HCT116 (cell line): ENCODE measurements at regions not wholly inside any gene's neighbourhood (a gene's known extent, or its start where the extent isn't known, plus 50 kb on each side); places are given as distances from the start of the nearest gene placed in this dataset.

ENCODE experiments used
- ATAC-seq: fragments of 200-7000 bp; cut with Tn5 transposase; 2 replicates; pipeline ENCODE4 v1.9.1; 2020; ENCODE audit warnings: mild to moderate bottlenecking, moderate library complexity
- BruUV-seq: library from RNA; stranded (reverse); fragments of 400-500 nt; replicated peaks from 2 replicates; lab custom pipeline; 2021; lab: Mats Ljungman, UMichigan
- CTCF ChIA-PET: fragments of 300-600 bp; sonication (Branson Sonifier 250); formaldehyde crosslinking; loops from one replicate; lab custom pipeline; 2021; ENCODE audit warnings: antibody characterized with exemption; lab: Charles Lee
- POLR2A ChIA-PET: fragments of 300-600, 350-600 bp; sonication (Branson Sonifier 250); formaldehyde crosslinking; loops from one replicate; lab custom pipeline; 2021; ENCODE audit warnings: antibody characterized with exemption; lab: Charles Lee
- RAD21 ChIA-PET, 2 experiments: fragments of 300-600 bp; sonication (Branson Sonifier 250); formaldehyde crosslinking; loops; one replicate each; lab custom pipeline; 2023; ENCODE audit warnings: low total read pairs in 2 of 2; ENCODE audit not compliant: uncharacterized antibody in 2 of 2, unreplicated experiment in 2 of 2, low non-redundant PET in 1 of 2; lab: Charles Lee
- DNase-seq: peaks from one replicate; pipeline ENCODE4 v3.0.0-alpha.2; 2010; ENCODE audit warnings: low read depth, low spot score
- H2AFZ ChIP-seq: fragments of 200-600 bp; shearing (Covaris generic), sonication (generic); 2 replicates; pipeline ENCODE4 v1.6.1; 2017; ENCODE audit warnings: low read depth, mixed run types, mixed read lengths, antibody characterized with exemption, low read length; ENCODE audit not compliant: poor library complexity, severe bottlenecking
- H3K27ac ChIP-seq: 2 replicates; pipeline ENCODE4 v1.5.1; 2012; ENCODE audit warnings: low read depth, low read length
- H3K27me3 ChIP-seq: fragments of 200-600 bp; sonication (generic); 2 replicates; pipeline ENCODE4 v1.6.1; 2016; ENCODE audit warnings: mixed run types, low read length, mixed read lengths; ENCODE audit not compliant: insufficient read depth
- H3K36me3 ChIP-seq, 2 experiments: fragments of 200-500 bp in 1 of 2; fragments of 200-600 bp in 1 of 2; sonication (Bioruptor generic) in 1 of 2; sonication (generic) in 1 of 2; 2 replicates each; pipeline versions ENCODE4 v1.5.1 to v1.6.1; 2014 to 2016; ENCODE audit warnings: low read length in 2 of 2, inconsistent platforms in 1 of 2, mixed read lengths in 1 of 2, mixed run types in 1 of 2; ENCODE audit not compliant: insufficient read depth in 2 of 2, control insufficient read depth in 1 of 2
- H3K4me1 ChIP-seq, 2 experiments: fragments of 200-600 bp in 1 of 2; sonication (generic) in 1 of 2; 2 replicates each; pipeline versions ENCODE4 v1.5.1 to v1.6.1; 2012 to 2017; ENCODE audit warnings: low read length in 2 of 2, inconsistent platforms in 1 of 2, mild to moderate bottlenecking in 1 of 2, mixed read lengths in 1 of 2, mixed run types in 1 of 2, moderate library complexity in 1 of 2; ENCODE audit not compliant: insufficient read depth in 2 of 2, control insufficient read depth in 1 of 2
- H3K4me2 ChIP-seq: fragments of 200-600 bp; sonication (generic); 2 replicates; pipeline ENCODE4 v1.6.1; 2017; ENCODE audit warnings: mixed run types, low read length, mixed read lengths
- H3K4me3 ChIP-seq, 2 experiments: fragments of 200-600 bp in 1 of 2; sonication (generic) in 1 of 2; replicated peaks in 1 of 2; 2 replicates each; pipeline ENCODE4 v1.5.1; 2011 to 2016; ENCODE audit warnings: low read length in 2 of 2, control low read depth in 1 of 2, low read depth in 1 of 2, mild to moderate bottlenecking in 1 of 2, mixed read lengths in 1 of 2, mixed run types in 1 of 2
- H3K79me2 ChIP-seq: fragments of 200-600 bp; sonication (generic); 2 replicates; pipeline ENCODE4 v1.6.1; 2017; ENCODE audit warnings: mild to moderate bottlenecking, mixed run types, low read length, moderate library complexity, mixed read lengths; ENCODE audit not compliant: insufficient read depth
- H3K9ac ChIP-seq: fragments of 200-600 bp; sonication (generic); 2 replicates; pipeline ENCODE4 v1.6.1; 2016; ENCODE audit warnings: low read length, mixed read lengths
- H3K9me2 ChIP-seq: fragments of 200-600 bp; sonication (generic), shearing (Covaris generic); 2 replicates; pipeline ENCODE4 v1.6.1; 2017; ENCODE audit warnings: mixed run types, mild to moderate bottlenecking, moderate library complexity; ENCODE audit not compliant: insufficient read depth
- H3K9me3 ChIP-seq, 2 experiments: fragments of 200-500 bp in 1 of 2; fragments of 200-600 bp in 1 of 2; sonication (Bioruptor generic) in 1 of 2; sonication (generic) in 1 of 2; 2 replicates each; pipeline ENCODE4 v1.6.1; 2014 to 2017; ENCODE audit warnings: low read length in 2 of 2, mixed read lengths in 2 of 2, inconsistent platforms in 1 of 2, low read depth in 1 of 2, mild to moderate bottlenecking in 1 of 2, mixed run types in 1 of 2, moderate library complexity in 1 of 2; ENCODE audit not compliant: control insufficient read depth in 1 of 2, insufficient read depth in 1 of 2
- H4K20me1 ChIP-seq: fragments of 200-600 bp; sonication (generic), shearing (Covaris generic); 2 replicates; pipeline ENCODE4 v1.6.1; 2017; ENCODE audit warnings: mixed run types, mild to moderate bottlenecking, moderate library complexity; ENCODE audit not compliant: insufficient read depth
- CBX3 ChIP-seq: IDR thresholded peaks from 2 replicates; pipeline ENCODE4 v1.6.1; 2012; ENCODE audit warnings: low read depth
- CEBPB ChIP-seq: IDR thresholded peaks from 2 replicates; pipeline ENCODE4 v1.6.1; 2012; ENCODE audit warnings: low read depth
- ELF1 ChIP-seq: IDR thresholded peaks from 2 replicates; pipeline ENCODE4 v1.6.1; 2012; ENCODE audit warnings: low read depth, borderline replicate concordance
- EZH2 ChIP-seq: fragments of 200-600 bp; sonication (generic); IDR thresholded peaks from 2 replicates; pipeline ENCODE4 v1.6.1; 2017; ENCODE audit warnings: antibody characterized with exemption, mixed run types
- EZH2phosphoT487 ChIP-seq: fragments of 200-600 bp; IDR thresholded peaks from 2 replicates; pipeline ENCODE4 v1.6.1; 2018; ENCODE audit warnings: antibody characterized with exemption, borderline replicate concordance
- FOSL1 ChIP-seq: IDR thresholded peaks from 2 replicates; pipeline ENCODE4 v1.6.1; 2012; ENCODE audit warnings: low read depth
- POLR2A ChIP-seq: IDR thresholded peaks from 2 replicates; pipeline ENCODE4 v1.7.0; 2011; ENCODE audit warnings: borderline replicate concordance; ENCODE audit not compliant: insufficient read depth, insufficient read length; ENCODE audit errors: extremely low read depth
- POLR2AphosphoS5 ChIP-seq: IDR thresholded peaks from 2 replicates; pipeline ENCODE4 v1.6.1; 2011; ENCODE audit warnings: mild to moderate bottlenecking, low read depth, low read length, moderate library complexity
- RAD21 ChIP-seq: IDR thresholded peaks from 2 replicates; pipeline ENCODE4 v1.6.1; 2012; ENCODE audit warnings: low read depth, mild to moderate bottlenecking
- SIN3A ChIP-seq: IDR thresholded peaks from 2 replicates; pipeline ENCODE4 v1.6.1; 2012; ENCODE audit warnings: low read depth
- SP1 ChIP-seq: IDR thresholded peaks from 2 replicates; pipeline ENCODE4 v1.6.1; 2012; ENCODE audit warnings: low read depth
- SRF ChIP-seq: IDR thresholded peaks from 2 replicates; pipeline ENCODE4 v1.6.1; 2012; ENCODE audit warnings: low read depth
- intact Hi-C: fragments of 100-400 bp; cut with micrococcal nuclease; formaldehyde crosslinking; loops from 2 replicates; pipeline ENCODE4 v1.10.0; 2022
- TF ChIP-seq, protein P1 (sequence below): IDR thresholded peaks from 2 replicates; pipeline ENCODE4 v1.6.1; 2011; ENCODE audit warnings: mild to moderate bottlenecking, low read length, moderate library complexity; ENCODE audit not compliant: insufficient replicate concordance; ENCODE audit errors: extremely low read depth
- TF ChIP-seq, protein P2 (sequence below), 3 experiments: fragments of 200-600 bp in 1 of 3; sonication (generic) in 1 of 3; IDR thresholded peaks in 2 of 3; conservative IDR thresholded peaks in 1 of 3; 2 replicates each; pipeline ENCODE4 v1.5.1; 2012 to 2017; ENCODE audit warnings: low read depth in 2 of 3, low read length in 2 of 3, antibody characterized with exemption in 1 of 3, borderline replicate concordance in 1 of 3, control low read depth in 1 of 3, mild to moderate bottlenecking in 1 of 3, mixed read lengths in 1 of 3, mixed run types in 1 of 3, moderate library complexity in 1 of 3; ENCODE audit not compliant: insufficient read depth in 1 of 3
- TF ChIP-seq, protein P3 (sequence below): IDR thresholded peaks from 2 replicates; pipeline ENCODE4 v1.6.1; 2012
- TF ChIP-seq, protein P4 (sequence below): IDR thresholded peaks from 2 replicates; pipeline ENCODE4 v1.6.1; 2012

DNA sequence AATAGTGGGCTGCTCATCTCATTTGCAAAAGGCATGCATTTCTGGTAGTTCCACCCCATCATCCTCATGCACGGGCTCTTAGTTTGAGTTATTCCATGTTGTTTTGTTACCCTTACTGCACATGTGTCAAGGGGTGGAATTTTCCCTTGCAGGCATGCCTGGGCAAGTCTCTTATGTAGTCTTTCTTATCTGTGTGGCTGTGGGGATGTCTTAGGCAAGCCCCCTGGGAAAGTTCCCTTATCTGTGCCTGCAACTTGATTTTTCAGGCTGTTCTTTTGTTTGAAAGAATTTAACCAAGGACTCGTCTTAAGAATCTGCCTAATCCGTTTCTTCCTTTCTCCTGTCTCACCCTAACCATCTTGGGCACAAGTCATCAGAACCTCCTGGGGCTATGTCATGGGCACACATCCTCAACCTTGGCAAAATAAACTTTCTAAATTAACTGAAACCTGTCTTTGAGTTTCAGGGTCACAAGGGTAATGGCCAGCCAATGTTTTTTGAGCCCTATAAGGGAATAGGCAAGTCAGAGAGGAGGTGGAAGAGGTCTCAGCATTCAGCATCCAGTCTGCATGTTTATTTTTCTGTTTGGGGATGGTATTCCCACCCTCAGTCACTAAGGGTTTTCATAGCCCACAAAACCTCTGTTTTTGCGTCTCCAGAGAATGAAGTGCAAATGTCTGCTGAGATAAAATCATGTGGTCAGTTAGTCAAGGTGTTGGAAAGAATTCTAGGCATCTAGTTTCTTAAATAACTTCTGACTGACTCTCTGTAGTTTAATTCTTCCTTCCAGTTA is 579.7 kb downstream of the PLA2G4A start:
- H2AFZ ChIP-seq: no peak overlapping the region
- no peaks in the 10 kb centered on the region for H3K4me1 ChIP-seq
- ChIA-PET POLR2A (no interaction called here), CTCF (no interaction called here), RAD21 (no interaction called here)
- no peaks in the 10 kb centered on the region for H3K27me3 ChIP-seq
- intact Hi-C loops: loop anchor here (10.0 kb wide), 1 partner anchor 354 kb away; no protein-coding TSS in a partner anchor
- no peaks in the 10 kb centered on the region for H3K79me2 ChIP-seq
- no peaks in the 10 kb centered on the region for H3K36me3 ChIP-seq
- no peak overlapping the region for H3K9ac ChIP-seq
- H3K9me2 ChIP-seq: no peaks in the 10 kb centered on the region
- TF ChIP-seq, protein P1, sequence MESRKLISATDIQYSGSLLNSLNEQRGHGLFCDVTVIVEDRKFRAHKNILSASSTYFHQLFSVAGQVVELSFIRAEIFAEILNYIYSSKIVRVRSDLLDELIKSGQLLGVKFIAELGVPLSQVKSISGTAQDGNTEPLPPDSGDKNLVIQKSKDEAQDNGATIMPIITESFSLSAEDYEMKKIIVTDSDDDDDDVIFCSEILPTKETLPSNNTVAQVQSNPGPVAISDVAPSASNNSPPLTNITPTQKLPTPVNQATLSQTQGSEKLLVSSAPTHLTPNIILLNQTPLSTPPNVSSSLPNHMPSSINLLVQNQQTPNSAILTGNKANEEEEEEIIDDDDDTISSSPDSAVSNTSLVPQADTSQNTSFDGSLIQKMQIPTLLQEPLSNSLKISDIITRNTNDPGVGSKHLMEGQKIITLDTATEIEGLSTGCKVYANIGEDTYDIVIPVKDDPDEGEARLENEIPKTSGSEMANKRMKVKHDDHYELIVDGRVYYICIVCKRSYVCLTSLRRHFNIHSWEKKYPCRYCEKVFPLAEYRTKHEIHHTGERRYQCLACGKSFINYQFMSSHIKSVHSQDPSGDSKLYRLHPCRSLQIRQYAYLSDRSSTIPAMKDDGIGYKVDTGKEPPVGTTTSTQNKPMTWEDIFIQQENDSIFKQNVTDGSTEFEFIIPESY: no peak
- TF ChIP-seq POLR2AphosphoS5 (no peak), CBX3 (no peak), SRF (no peak), EZH2phosphoT487 (no peak), POLR2A (no peak), SP1 (no peak), EZH2 (no peak), RAD21 (no peak), SIN3A (no peak), ELF1 (no peak), FOSL1 (no peak), CEBPB (no peak)
- TF ChIP-seq, protein P2, sequence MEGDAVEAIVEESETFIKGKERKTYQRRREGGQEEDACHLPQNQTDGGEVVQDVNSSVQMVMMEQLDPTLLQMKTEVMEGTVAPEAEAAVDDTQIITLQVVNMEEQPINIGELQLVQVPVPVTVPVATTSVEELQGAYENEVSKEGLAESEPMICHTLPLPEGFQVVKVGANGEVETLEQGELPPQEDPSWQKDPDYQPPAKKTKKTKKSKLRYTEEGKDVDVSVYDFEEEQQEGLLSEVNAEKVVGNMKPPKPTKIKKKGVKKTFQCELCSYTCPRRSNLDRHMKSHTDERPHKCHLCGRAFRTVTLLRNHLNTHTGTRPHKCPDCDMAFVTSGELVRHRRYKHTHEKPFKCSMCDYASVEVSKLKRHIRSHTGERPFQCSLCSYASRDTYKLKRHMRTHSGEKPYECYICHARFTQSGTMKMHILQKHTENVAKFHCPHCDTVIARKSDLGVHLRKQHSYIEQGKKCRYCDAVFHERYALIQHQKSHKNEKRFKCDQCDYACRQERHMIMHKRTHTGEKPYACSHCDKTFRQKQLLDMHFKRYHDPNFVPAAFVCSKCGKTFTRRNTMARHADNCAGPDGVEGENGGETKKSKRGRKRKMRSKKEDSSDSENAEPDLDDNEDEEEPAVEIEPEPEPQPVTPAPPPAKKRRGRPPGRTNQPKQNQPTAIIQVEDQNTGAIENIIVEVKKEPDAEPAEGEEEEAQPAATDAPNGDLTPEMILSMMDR (IDR thresholded peaks at IDR 0.05 in 2 of 3, conservative IDR thresholded peaks at IDR 0.05 in 1 of 3; ENCODE audit: borderline replicate concordance in 1 of 3, insufficient read depth in 1 of 3, low read depth in 2 of 3, low read length in 2 of 3): no peak
- TF ChIP-seq, protein P3, sequence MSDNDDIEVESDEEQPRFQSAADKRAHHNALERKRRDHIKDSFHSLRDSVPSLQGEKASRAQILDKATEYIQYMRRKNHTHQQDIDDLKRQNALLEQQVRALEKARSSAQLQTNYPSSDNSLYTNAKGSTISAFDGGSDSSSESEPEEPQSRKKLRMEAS: no peak
- TF ChIP-seq, protein P4, sequence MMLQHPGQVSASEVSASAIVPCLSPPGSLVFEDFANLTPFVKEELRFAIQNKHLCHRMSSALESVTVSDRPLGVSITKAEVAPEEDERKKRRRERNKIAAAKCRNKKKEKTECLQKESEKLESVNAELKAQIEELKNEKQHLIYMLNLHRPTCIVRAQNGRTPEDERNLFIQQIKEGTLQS: no peak
- H4K20me1 ChIP-seq: no peaks in the 10 kb centered on the region
- BruUV-seq: no TSS peak
- no peaks in the 10 kb centered on the region for H3K9me3 ChIP-seq
- H3K4me2 ChIP-seq: no peak overlapping the region
- no peak overlapping the region for H3K27ac ChIP-seq
- DNase-seq: no peak
- no peak for ATAC-seq
- no peak overlapping the region for H3K4me3 ChIP-seq
